ENCODE measurements at regions not wholly inside any gene's neighbourhood (a gene's known extent, or its start where the extent isn't known, plus 50 kb on each side); places are given as distances from the start of the nearest gene placed in this dataset.

GRCh38 chr11:91904792-91905785 is 319.5 kb upstream of the FAT3 start:
- TF ChIP-seq CTCF (IDR thresholded peaks at IDR 0.05; ENCODE audit: poor library complexity): no peak
- TF ChIP-seq EZH2 (IDR thresholded peaks at IDR 0.05; ENCODE audit: borderline replicate concordance): no peak

Data from hepatocyte (in vitro differentiated cells).